ENCODE measurements at regions not wholly inside any gene's neighbourhood (a gene's known extent, or its start where the extent isn't known, plus 50 kb on each side); places are given as distances from the start of the nearest gene placed in this dataset.

- peaks cover 0 to 10% (median under 1%) of the 10 kb centered on the region in 4 donors for H3K9me3 ChIP-seq
- TF ChIP-seq POLR2AphosphoS5 (IDR thresholded peaks at IDR 0.05) (no peak), POLR2A (IDR thresholded peaks at IDR 0.05) (no peak), CTCF (IDR thresholded peaks at IDR 0.05) (no peak), EP300 (IDR thresholded peaks at IDR 0.05) (no peak)
- no peak overlapping the region for H3K27ac ChIP-seq
- DNase-seq = no peak
- no peaks in the 10 kb centered on the region for H3K36me3 ChIP-seq
- H3K4me1 ChIP-seq = no peaks in the 10 kb centered on the region
- intact Hi-C loops (cut with DNase I) = no loop called here
- no peaks in the 10 kb centered on the region for H3K27me3 ChIP-seq
- WGBS, 2 donors = 84 to 91% methylated on average over 5 of the region's 5 CpGs
- H3K4me3 ChIP-seq = no peak overlapping the region
Observed at GRCh38 chr7:25928549-25929330, 223.3 kb upstream of the NFE2L3 start.

- Histone ChIP-seq H3K27me3 (no peaks in the 10 kb centered on the region), H3K4me1 (no peaks in the 10 kb centered on the region), H3K9me3 (peaks cover 3 to 14% (median 5%) of the 10 kb centered on the region in 4 donors), H3K27ac (no peak overlapping the region), H3K4me3 (no peak overlapping the region), H3K36me3 (no peaks in the 10 kb centered on the region)
- TF ChIP-seq POLR2A (IDR thresholded peaks at IDR 0.05) (no peak), CTCF (IDR thresholded peaks at IDR 0.05) (no peak), POLR2AphosphoS5 (IDR thresholded peaks at IDR 0.05) (no peak), EP300 (IDR thresholded peaks at IDR 0.05) (no peak)
- 91 to 93% methylated on average over 5 of the region's 5 CpGs for WGBS, 2 donors
- intact Hi-C loops (cut with DNase I) = no loop called here
- no peak for DNase-seq
Observed at GRCh38 chr7:25929448-25929847, 222.6 kb upstream of the NFE2L3 start.

- TF ChIP-seq POLR2AphosphoS5 (IDR thresholded peaks at IDR 0.05) (no peak), POLR2A (IDR thresholded peaks at IDR 0.05) (no peak), EP300 (IDR thresholded peaks at IDR 0.05) (no peak), CTCF (IDR thresholded peaks at IDR 0.05) (no peak)
- H3K36me3 ChIP-seq = no peaks in the 10 kb centered on the region
- H3K27ac ChIP-seq = no peak overlapping the region
- H3K9me3 ChIP-seq = peaks cover 3 to 14% (median 8%) of the 10 kb centered on the region in 4 donors
- no peak for DNase-seq
- no peak overlapping the region for H3K4me3 ChIP-seq
- H3K4me1 ChIP-seq = no peaks in the 10 kb centered on the region
- H3K27me3 ChIP-seq = no peaks in the 10 kb centered on the region
- intact Hi-C loops (cut with DNase I) = no loop called here
- 93 to 95% methylated on average over 5 of the region's 5 CpGs for WGBS, 2 donors
Observed at GRCh38 chr7:25930492-25931048, 221.4 kb upstream of the NFE2L3 start.

- 36 to 60% methylated on average over 1 of the region's 1 CpG for WGBS, 2 donors
- Histone ChIP-seq H3K27me3 (peaks cover 0 to under 1% (median 0%) of the 10 kb centered on the region in 3 donors), H3K4me3 (no peak overlapping the region), H3K27ac (no peak overlapping the region), H3K9me3 (peaks cover 3 to 14% (median 8%) of the 10 kb centered on the region in 4 donors), H3K4me1 (no peaks in the 10 kb centered on the region), H3K36me3 (no peaks in the 10 kb centered on the region)
- TF ChIP-seq POLR2A (IDR thresholded peaks at IDR 0.05) (no peak), CTCF (IDR thresholded peaks at IDR 0.05) (no peak), EP300 (IDR thresholded peaks at IDR 0.05) (no peak), POLR2AphosphoS5 (IDR thresholded peaks at IDR 0.05) (no peak)
- DNase-seq = no peak
- intact Hi-C loops (cut with DNase I) = no loop called here
Observed at GRCh38 chr7:25931156-25931555, 220.8 kb upstream of the NFE2L3 start.

All from sigmoid colon (tissue), 6 donors.